ENCODE measurements at regions not wholly inside any gene's neighbourhood (a gene's known extent, or its start where the extent isn't known, plus 50 kb on each side); places are given as distances from the start of the nearest gene placed in this dataset.

- DNase-seq (ENCODE audit: low read depth, low spot score) = no peak
- Histone ChIP-seq H3K4me2 (ENCODE audit: control insufficient read depth, extremely low read depth, insufficient read depth, low read depth, low read length) (no peak overlapping the region), H3K27me3 (ENCODE audit: control insufficient read depth, extremely low read depth, insufficient read depth, low read length) (no peaks in the 10 kb centered on the region), H3K27ac (ENCODE audit: control insufficient read depth, insufficient read depth, low read length) (no peak overlapping the region), H3K9me1 (ENCODE audit: control insufficient read depth, extremely low read depth, insufficient read depth, low read length) (no peaks in the 10 kb centered on the region), H3K4me1 (ENCODE audit: control insufficient read depth, extremely low read depth, insufficient read depth, low read length) (peaks cover 4% of the 10 kb centered on the region), H2AFZ (ENCODE audit: control insufficient read depth, low read length) (no peak overlapping the region), H3K4me3 (ENCODE audit: control insufficient read depth in 2 of 3, extremely low read depth in 1 of 3, insufficient read depth in 2 of 3, low read depth in 1 of 3, low read length in 3 of 3) (no peak overlapping the region), H3K79me2 (ENCODE audit: control insufficient read depth, insufficient read depth, low read length) (no peaks in the 10 kb centered on the region), H3K9me3 (ENCODE audit: control insufficient read depth, low read depth, low read length) (no peaks in the 10 kb centered on the region), H4K20me1 (ENCODE audit: control insufficient read depth, extremely low read depth, insufficient read depth, low read length) (no peaks in the 10 kb centered on the region), H3K36me3 (ENCODE audit: control insufficient read depth in 2 of 2, extremely low read depth in 1 of 2, insufficient read depth in 2 of 2, low read length in 2 of 2) (no peaks in the 10 kb centered on the region), H3K9ac (ENCODE audit: control insufficient read depth, extremely low read depth, insufficient read depth, low read length) (no peak overlapping the region)
- TF ChIP-seq, protein P1, sequence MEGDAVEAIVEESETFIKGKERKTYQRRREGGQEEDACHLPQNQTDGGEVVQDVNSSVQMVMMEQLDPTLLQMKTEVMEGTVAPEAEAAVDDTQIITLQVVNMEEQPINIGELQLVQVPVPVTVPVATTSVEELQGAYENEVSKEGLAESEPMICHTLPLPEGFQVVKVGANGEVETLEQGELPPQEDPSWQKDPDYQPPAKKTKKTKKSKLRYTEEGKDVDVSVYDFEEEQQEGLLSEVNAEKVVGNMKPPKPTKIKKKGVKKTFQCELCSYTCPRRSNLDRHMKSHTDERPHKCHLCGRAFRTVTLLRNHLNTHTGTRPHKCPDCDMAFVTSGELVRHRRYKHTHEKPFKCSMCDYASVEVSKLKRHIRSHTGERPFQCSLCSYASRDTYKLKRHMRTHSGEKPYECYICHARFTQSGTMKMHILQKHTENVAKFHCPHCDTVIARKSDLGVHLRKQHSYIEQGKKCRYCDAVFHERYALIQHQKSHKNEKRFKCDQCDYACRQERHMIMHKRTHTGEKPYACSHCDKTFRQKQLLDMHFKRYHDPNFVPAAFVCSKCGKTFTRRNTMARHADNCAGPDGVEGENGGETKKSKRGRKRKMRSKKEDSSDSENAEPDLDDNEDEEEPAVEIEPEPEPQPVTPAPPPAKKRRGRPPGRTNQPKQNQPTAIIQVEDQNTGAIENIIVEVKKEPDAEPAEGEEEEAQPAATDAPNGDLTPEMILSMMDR (optimal IDR thresholded peaks at IDR 0.05 in 1 of 3, IDR thresholded peaks at IDR 0.05 in 1 of 3, conservative IDR thresholded peaks at IDR 0.05 in 1 of 3; ENCODE audit: extremely low read depth in 1 of 3, insufficient read depth in 2 of 3, low read length in 3 of 3) = no peak
- no peak for FAIRE-seq
- dilution Hi-C loops (cut with MboI; ENCODE audit: extremely low pct_ligation_motif_present, low sequenced_read_pairs) = no loop called here
Observed at GRCh38 chrX:92249125-92249524, 469.9 kb downstream of the PCDH11X start.

GRCh38 chrX:92260102-92260501 lies 480.9 kb downstream of the PCDH11X start:
- Histone ChIP-seq H3K4me3 (ENCODE audit: control insufficient read depth in 2 of 3, extremely low read depth in 1 of 3, insufficient read depth in 2 of 3, low read depth in 1 of 3, low read length in 3 of 3) (no peak overlapping the region), H3K9me3 (ENCODE audit: control insufficient read depth, low read depth, low read length) (peaks cover 3% of the 10 kb centered on the region), H3K9ac (ENCODE audit: control insufficient read depth, extremely low read depth, insufficient read depth, low read length) (no peak overlapping the region), H3K27ac (ENCODE audit: control insufficient read depth, insufficient read depth, low read length) (no peak overlapping the region), H3K4me1 (ENCODE audit: control insufficient read depth, extremely low read depth, insufficient read depth, low read length) (no peaks in the 10 kb centered on the region), H3K27me3 (ENCODE audit: control insufficient read depth, extremely low read depth, insufficient read depth, low read length) (no peaks in the 10 kb centered on the region), H2AFZ (ENCODE audit: control insufficient read depth, low read length) (no peak overlapping the region), H3K9me1 (ENCODE audit: control insufficient read depth, extremely low read depth, insufficient read depth, low read length) (no peaks in the 10 kb centered on the region), H4K20me1 (ENCODE audit: control insufficient read depth, extremely low read depth, insufficient read depth, low read length) (no peaks in the 10 kb centered on the region), H3K4me2 (ENCODE audit: control insufficient read depth, extremely low read depth, insufficient read depth, low read depth, low read length) (no peak overlapping the region), H3K36me3 (ENCODE audit: control insufficient read depth in 2 of 2, extremely low read depth in 1 of 2, insufficient read depth in 2 of 2, low read length in 2 of 2) (no peaks in the 10 kb centered on the region), H3K79me2 (ENCODE audit: control insufficient read depth, insufficient read depth, low read length) (no peaks in the 10 kb centered on the region)
- dilution Hi-C loops (cut with MboI; ENCODE audit: extremely low pct_ligation_motif_present, low sequenced_read_pairs) = no loop called here
- no peak for TF ChIP-seq EZH2 (IDR thresholded peaks at IDR 0.05; ENCODE audit: low read length)
- TF ChIP-seq, protein P1 (optimal IDR thresholded peaks at IDR 0.05 in 1 of 3, IDR thresholded peaks at IDR 0.05 in 1 of 3, conservative IDR thresholded peaks at IDR 0.05 in 1 of 3; ENCODE audit: extremely low read depth in 1 of 3, insufficient read depth in 2 of 3, low read length in 3 of 3) = no peak
- FAIRE-seq (no peak), DNase-seq (ENCODE audit: low read depth, low spot score) (no peak)
